ENCODE measurements at regions not wholly inside any gene's neighbourhood (a gene's known extent, or its start where the extent isn't known, plus 50 kb on each side); places are given as distances from the start of the nearest gene placed in this dataset.

- DNase-seq (ENCODE audit: low read depth), result no peak
- no peak for TF ChIP-seq CTCF (conservative IDR thresholded peaks at IDR 0.05; ENCODE audit: low read depth, low read length)
- no peak overlapping the region for H3K4me3 ChIP-seq (ENCODE audit: low read length)
These were observed 334.6 kb upstream of the MGAT5 start for GRCh38 chr2:133919285-133919684.

GRCh38 chr2:133927894-133928293 lies 326.0 kb upstream of the MGAT5 start:
- DNase-seq (ENCODE audit: low read depth), result no peak
- no peak overlapping the region for H3K4me3 ChIP-seq (ENCODE audit: low read length)
- TF ChIP-seq CTCF (conservative IDR thresholded peaks at IDR 0.05; ENCODE audit: low read depth, low read length), result no peak

- H3K4me3 ChIP-seq (ENCODE audit: low read length), result no peak overlapping the region
- no peak for TF ChIP-seq CTCF (conservative IDR thresholded peaks at IDR 0.05; ENCODE audit: low read depth, low read length)
- no peak for DNase-seq (ENCODE audit: low read depth)
These were observed 317.8 kb upstream of the MGAT5 start for GRCh38 chr2:133936096-133936495.

- TF ChIP-seq CTCF (conservative IDR thresholded peaks at IDR 0.05; ENCODE audit: low read depth, low read length), result no peak
- no peak for DNase-seq (ENCODE audit: low read depth)
- H3K4me3 ChIP-seq (ENCODE audit: low read length), result no peak overlapping the region
These were observed 317.3 kb upstream of the MGAT5 start for GRCh38 chr2:133936601-133937000.

GRCh38 chr2:133937669-133938068 lies 316.2 kb upstream of the MGAT5 start:
- peak; percentile 50 for DNase-seq (ENCODE audit: low read depth)
- no peak for TF ChIP-seq CTCF (conservative IDR thresholded peaks at IDR 0.05; ENCODE audit: low read depth, low read length)
- no peak overlapping the region for H3K4me3 ChIP-seq (ENCODE audit: low read length)

GRCh38 chr2:133940134-133940533 lies 313.7 kb upstream of the MGAT5 start:
- no peak for DNase-seq (ENCODE audit: low read depth)
- H3K4me3 ChIP-seq (ENCODE audit: low read length), result no peak overlapping the region
- TF ChIP-seq CTCF (conservative IDR thresholded peaks at IDR 0.05; ENCODE audit: low read depth, low read length), result no peak

GRCh38 chr2:133941666-133942065 lies 312.2 kb upstream of the MGAT5 start:
- DNase-seq (ENCODE audit: low read depth), result no peak
- TF ChIP-seq CTCF (conservative IDR thresholded peaks at IDR 0.05; ENCODE audit: low read depth, low read length), result no peak
- H3K4me3 ChIP-seq (ENCODE audit: low read length), result no peak overlapping the region
